Stimulated activated naive CD8-positive, alpha-beta T cell treated with anti-CD3 and anti-CD28 coated beads, Interleukin-15, amount 100 ng/mL, for 72 hours (primary cell): ENCODE measurements at regions not wholly inside any gene's neighbourhood (a gene's known extent, or its start where the extent isn't known, plus 50 kb on each side); places are given as distances from the start of the nearest gene placed in this dataset.

Experiments
- ATAC-seq: fragments of 150-1000 bp; cut with Tn5 transposase; 2 replicates; pipeline ENCODE4 v1.10.0; 2021; ENCODE audit warnings: mild to moderate bottlenecking, moderate library complexity
- DNase-seq, 2 donors: peaks; one replicate each; pipeline ENCODE4 v3.0.0; 2021 to 2022
- H3K27ac Mint-ChIP-seq, 2 donors: one replicate each; pipeline ENCODE4 v1.8.0; 2022; ENCODE audit warnings: mild to moderate bottlenecking in 2 of 2, mixed read lengths in 2 of 2, moderate library complexity in 2 of 2
- H3K27me3 Mint-ChIP-seq: one replicate; pipeline ENCODE4 v1.8.0; 2022; ENCODE audit warnings: mixed read lengths
- H3K4me1 Mint-ChIP-seq: one replicate; pipeline ENCODE4 v1.8.0; 2022; ENCODE audit warnings: mild to moderate bottlenecking, mixed read lengths
- H3K4me3 Mint-ChIP-seq, 2 donors: one replicate each; pipeline ENCODE4 v1.8.0; 2022; ENCODE audit warnings: mild to moderate bottlenecking in 2 of 2, mixed read lengths in 2 of 2, moderate library complexity in 1 of 2
- H3K9me3 Mint-ChIP-seq, 2 donors: one replicate each; pipeline ENCODE4 v1.8.0; 2022; ENCODE audit warnings: mixed read lengths in 2 of 2

DNA sequence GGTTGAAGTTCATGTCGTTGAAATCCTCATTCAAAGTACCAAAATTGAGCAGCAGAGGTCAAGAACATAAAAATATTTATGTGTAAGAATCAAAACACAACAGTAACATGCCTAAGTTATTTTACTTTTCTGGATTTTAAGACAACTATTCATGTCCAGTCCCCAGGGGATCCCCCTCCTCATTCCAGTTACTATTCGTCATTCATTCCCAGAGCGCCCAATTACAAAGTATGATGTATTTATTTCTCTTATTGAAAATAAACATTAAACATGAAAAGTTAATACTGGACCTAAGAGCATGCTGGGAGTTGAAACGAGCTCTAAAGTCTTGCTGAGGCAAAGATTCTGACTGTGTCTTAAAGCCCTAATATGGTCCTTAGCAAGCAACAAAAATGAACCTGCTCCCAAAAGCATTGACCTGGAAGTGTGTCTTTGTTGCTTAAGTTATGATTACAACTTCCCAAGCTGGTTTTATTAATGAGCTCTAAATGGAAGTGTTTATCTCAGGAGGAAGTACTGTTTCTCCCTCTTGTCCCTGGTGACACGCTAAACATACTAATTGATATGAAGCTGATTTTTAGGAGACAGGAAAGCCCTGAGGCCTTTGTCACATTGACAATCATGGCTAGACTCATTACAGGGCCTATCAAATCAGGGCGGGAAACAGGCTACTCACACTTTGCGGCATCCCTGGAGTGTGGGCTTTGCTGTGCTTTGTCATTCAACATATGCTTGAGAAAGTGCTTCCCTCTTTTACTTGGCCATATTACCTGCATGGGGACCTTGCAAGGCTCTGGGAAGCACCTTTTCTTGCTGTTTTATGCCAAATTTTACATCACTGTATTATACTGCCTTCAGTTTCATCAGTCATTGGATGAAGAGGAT is 192.2 kb upstream of the DTNBP1 start:
- Mint-ChIP-seq H3K27me3 (peaks cover 7% of the 10 kb centered on the region), H3K4me1 (no peaks in the 10 kb centered on the region)
- no peak for ATAC-seq

DNA sequence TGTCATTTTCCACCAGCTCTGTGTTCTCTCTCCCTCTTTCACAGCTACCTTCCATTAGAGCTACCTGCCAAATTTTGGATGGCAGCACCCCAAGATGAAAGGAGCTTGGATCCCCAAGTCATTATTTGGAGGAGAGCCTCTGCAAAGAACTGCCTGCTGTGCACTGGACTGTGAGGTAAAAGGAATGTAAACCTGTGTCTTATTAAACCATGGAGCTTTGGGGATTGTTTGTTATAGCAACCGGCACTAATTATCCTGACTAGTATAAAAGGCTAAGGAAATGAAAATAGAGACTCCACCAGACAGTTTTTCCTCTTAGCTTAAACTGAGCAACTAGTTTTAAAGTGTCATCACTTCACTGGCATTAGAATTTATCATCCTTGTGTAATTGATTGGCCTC is 191.6 kb upstream of the DTNBP1 start:
- H3K4me1 Mint-ChIP-seq = no peaks in the 10 kb centered on the region
- peaks cover 7% of the 10 kb centered on the region for H3K27me3 Mint-ChIP-seq
- H3K9me3 Mint-ChIP-seq = peaks cover 0 to 6% of the 10 kb centered on the region in 2 donors
- no peak for ATAC-seq
- H3K27ac Mint-ChIP-seq = no peak overlapping the region
- no peak for DNase-seq
- no peak overlapping the region for H3K4me3 Mint-ChIP-seq

More for the DNA sequence above, 192.2 kb upstream of the DTNBP1 start:
- DNase-seq = no peak
- no peak overlapping the region for H3K4me3 Mint-ChIP-seq
- no peak overlapping the region for H3K27ac Mint-ChIP-seq
- peaks cover 0 to 6% of the 10 kb centered on the region in 2 donors for H3K9me3 Mint-ChIP-seq

DNA sequence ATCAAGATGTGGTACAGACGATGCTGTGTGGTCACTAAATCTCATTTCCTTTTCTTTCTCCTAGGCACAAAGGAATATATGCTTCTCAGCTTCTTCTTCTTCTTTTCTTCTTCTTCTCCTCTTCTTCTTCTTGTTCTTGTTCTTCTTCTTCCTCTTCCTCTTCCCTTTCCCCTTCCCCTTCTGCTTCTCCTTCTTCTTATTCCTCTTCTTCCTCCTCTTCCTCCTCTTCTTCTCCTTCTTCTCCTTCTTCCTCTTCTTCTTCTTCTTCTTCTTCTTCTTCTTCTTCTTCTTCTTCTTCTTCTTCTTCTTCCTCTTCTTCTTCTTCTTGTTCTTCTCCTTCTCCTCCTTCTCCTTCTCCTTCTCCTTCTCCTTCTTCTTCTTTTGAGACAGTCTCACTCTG is 190.4 kb upstream of the DTNBP1 start:
- no peak overlapping the region for H3K4me3 Mint-ChIP-seq
- peaks cover 6% of the 10 kb centered on the region for H3K27me3 Mint-ChIP-seq
- H3K9me3 Mint-ChIP-seq = peaks cover 0 to 6% of the 10 kb centered on the region in 2 donors
- no peak overlapping the region for H3K27ac Mint-ChIP-seq
- ATAC-seq = no peak
- no peak for DNase-seq
- H3K4me1 Mint-ChIP-seq = no peaks in the 10 kb centered on the region

GRCh38 chr6:15852289-15852688 is 189.5 kb upstream of the DTNBP1 start:
- H3K9me3 Mint-ChIP-seq = peaks cover 0 to 6% of the 10 kb centered on the region in 2 donors
- ATAC-seq (no peak), DNase-seq (no peak)
- no peaks in the 10 kb centered on the region for H3K27me3 Mint-ChIP-seq
- no peaks in the 10 kb centered on the region for H3K4me1 Mint-ChIP-seq
- no peak overlapping the region for H3K27ac Mint-ChIP-seq
- no peak overlapping the region for H3K4me3 Mint-ChIP-seq

- H3K27ac Mint-ChIP-seq = no peak overlapping the region
- ATAC-seq (no peak), DNase-seq (no peak)
- H3K4me3 Mint-ChIP-seq = no peak overlapping the region
- H3K9me3 Mint-ChIP-seq = peaks cover 0 to 6% of the 10 kb centered on the region in 2 donors
- no peaks in the 10 kb centered on the region for H3K4me1 Mint-ChIP-seq
- no peaks in the 10 kb centered on the region for H3K27me3 Mint-ChIP-seq
These were observed 186.6 kb upstream of the DTNBP1 start for GRCh38 chr6:15849395-15849794.

DNA sequence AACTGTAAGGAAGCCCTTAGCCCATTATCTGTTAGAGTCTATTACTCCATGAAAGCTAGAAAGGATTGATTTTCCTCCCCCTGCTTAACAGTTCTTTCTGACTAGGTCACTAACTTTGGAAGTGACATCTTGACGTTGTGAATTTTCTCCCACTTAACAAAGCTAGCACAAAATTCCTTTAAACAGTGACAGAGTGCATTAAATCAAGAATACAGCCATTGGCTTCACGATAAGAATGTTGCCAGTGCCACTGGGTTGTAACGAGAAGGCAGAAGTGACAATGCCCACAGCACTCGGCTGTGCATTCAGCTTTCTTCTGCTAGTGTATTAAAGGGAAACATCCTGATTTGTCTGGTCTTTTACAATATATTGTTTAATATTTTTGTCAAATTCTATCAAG is 182.7 kb upstream of the DTNBP1 start:
- Mint-ChIP-seq H3K4me3 (no peak overlapping the region), H3K27me3 (no peaks in the 10 kb centered on the region), H3K4me1 (no peaks in the 10 kb centered on the region), H3K9me3 (no peaks in the 10 kb centered on the region), H3K27ac (peak overlapping the region in 1 of 2 donors; percentile 11)
- DNase-seq = no peak
- no peak for ATAC-seq

DNA sequence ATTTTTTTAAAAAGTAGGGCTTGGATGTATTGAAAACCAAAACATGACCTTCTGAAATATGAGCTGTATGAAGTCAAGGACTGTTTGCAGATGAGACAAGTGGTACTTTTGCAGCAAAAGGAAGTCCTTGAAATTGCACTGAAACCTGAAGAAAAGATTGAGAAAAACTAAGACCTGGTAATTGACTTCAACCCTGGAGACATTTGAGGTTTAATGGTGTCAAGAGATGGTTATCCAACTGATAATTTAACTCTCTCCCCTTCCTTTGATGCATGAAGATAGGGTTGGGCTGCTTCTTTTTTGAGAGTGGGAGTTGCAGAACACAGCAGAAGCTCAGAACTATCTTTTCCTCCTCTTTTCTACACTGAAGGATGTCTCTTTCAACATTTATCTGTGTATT is 180.9 kb upstream of the DTNBP1 start:
- no peak overlapping the region for H3K27ac Mint-ChIP-seq
- no peaks in the 10 kb centered on the region for H3K4me1 Mint-ChIP-seq
- no peak overlapping the region for H3K4me3 Mint-ChIP-seq
- no peaks in the 10 kb centered on the region for H3K9me3 Mint-ChIP-seq
- no peak for DNase-seq
- peaks cover 7% of the 10 kb centered on the region for H3K27me3 Mint-ChIP-seq
- ATAC-seq = no peak

DNA sequence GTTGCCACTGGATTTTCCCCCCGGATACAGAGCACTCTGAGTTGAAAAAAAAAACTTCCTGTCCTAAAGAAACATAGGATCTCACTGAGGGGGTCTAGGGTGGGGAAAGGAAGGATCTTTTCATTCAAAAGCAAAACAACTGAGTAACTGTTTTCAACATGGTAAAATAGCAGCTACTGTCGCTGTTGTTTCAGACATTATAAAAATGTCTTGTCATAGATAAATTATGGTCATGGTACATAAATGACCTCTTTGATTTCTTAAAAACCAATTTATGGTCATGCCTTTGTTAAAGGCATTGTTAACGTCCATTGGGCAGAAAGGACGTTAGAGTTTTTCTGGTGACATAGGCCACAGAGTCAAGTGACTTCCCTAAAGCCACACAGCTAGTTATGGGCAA is 180.4 kb upstream of the DTNBP1 start:
- Mint-ChIP-seq H3K4me1 (no peaks in the 10 kb centered on the region), H3K4me3 (no peak overlapping the region), H3K9me3 (no peaks in the 10 kb centered on the region), H3K27me3 (peaks cover 7% of the 10 kb centered on the region), H3K27ac (no peak overlapping the region)
- ATAC-seq = no peak
- DNase-seq = no peak

DNA sequence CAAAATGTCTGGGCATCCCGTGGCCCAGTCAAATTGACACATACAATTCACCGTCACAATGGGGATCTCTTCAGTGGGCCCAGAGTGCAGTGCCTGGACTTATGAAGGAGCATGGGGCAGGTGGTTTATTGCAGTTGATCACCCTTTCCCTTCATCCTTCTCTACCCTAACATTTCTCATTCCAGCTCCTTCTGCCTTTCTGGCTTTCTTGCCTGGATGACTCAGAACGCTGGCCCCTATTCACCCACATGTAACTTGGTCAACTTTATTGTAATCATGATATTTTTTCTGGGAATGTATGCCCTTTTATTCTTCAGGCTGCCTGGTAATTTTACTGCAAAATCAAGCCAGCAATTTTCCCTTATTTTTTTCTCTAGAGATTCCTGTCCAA is 179.9 kb upstream of the DTNBP1 start:
- H3K27ac Mint-ChIP-seq = no peak overlapping the region
- peaks cover 7% of the 10 kb centered on the region for H3K27me3 Mint-ChIP-seq
- no peaks in the 10 kb centered on the region for H3K9me3 Mint-ChIP-seq
- no peak overlapping the region for H3K4me3 Mint-ChIP-seq
- ATAC-seq (no peak), DNase-seq (no peak)
- H3K4me1 Mint-ChIP-seq = no peaks in the 10 kb centered on the region

GRCh38 chr6:15841937-15842726 is 179.3 kb upstream of the DTNBP1 start:
- H3K4me1 Mint-ChIP-seq = no peaks in the 10 kb centered on the region
- H3K27ac Mint-ChIP-seq = no peak overlapping the region
- no peaks in the 10 kb centered on the region for H3K9me3 Mint-ChIP-seq
- ATAC-seq (no peak), DNase-seq (no peak)
- H3K27me3 Mint-ChIP-seq = peaks cover 7% of the 10 kb centered on the region
- no peak overlapping the region for H3K4me3 Mint-ChIP-seq

DNA sequence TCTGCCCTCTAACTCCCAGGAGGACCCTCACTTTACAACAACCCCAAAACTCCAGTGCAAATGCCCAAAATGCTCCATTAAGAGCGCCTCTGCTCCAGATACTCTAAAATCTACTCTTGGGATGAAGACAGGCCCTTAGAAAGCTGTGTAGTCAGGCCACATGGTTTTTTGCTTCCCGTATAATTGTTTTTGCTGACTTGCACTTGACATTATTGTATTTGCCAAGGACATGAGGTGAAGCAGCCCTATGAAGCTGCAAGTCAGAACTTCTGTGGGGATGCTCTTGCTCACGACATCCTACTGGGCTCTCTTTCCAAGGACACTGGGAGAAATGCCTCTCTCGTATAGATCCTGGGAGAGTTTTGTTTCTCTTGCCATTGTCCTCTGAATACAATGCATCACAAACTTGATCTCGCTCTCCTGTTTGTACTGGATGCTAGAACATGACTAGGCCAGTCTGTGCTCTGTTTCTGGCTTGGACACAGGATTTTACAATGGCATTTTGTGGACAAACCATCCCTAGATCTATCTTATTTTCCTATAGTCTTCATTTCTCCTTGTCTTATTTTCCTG is 177.2 kb upstream of the DTNBP1 start:
- ATAC-seq = no peak
- Mint-ChIP-seq H3K4me3 (no peak overlapping the region), H3K27ac (no peak overlapping the region)

GRCh38 chr6:15837205-15837604 is 174.4 kb upstream of the DTNBP1 start:
- H3K4me3 Mint-ChIP-seq = no peak overlapping the region
- no peaks in the 10 kb centered on the region for H3K9me3 Mint-ChIP-seq
- ATAC-seq (no peak), DNase-seq (no peak)
- H3K27ac Mint-ChIP-seq = no peak overlapping the region
- peaks cover 7% of the 10 kb centered on the region for H3K27me3 Mint-ChIP-seq
- no peaks in the 10 kb centered on the region for H3K4me1 Mint-ChIP-seq

More for the DNA sequence above, 177.2 kb upstream of the DTNBP1 start:
- DNase-seq = no peak
- Mint-ChIP-seq H3K4me1 (no peaks in the 10 kb centered on the region), H3K27me3 (peaks cover 7% of the 10 kb centered on the region), H3K9me3 (no peaks in the 10 kb centered on the region)

DNA sequence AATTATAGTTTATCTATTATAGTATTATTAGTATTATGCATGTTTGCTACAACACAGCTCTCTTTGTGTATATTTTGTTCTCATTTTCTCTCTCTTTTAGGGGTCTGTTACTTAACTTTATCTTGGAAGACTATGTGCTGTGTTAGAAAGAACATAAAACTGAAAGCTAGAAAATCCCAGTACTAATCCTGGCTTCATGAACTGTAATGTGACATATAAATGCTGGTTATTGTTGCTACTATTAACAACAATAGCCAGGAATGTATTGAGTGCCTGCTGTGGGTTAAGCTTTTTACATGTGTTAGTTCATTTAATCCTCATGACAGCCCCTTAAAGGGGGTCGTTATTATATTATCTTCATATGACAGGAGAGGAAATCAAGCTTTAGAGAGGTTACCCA is 170.0 kb upstream of the DTNBP1 start:
- peaks cover 3% of the 10 kb centered on the region for H3K27me3 Mint-ChIP-seq
- no peaks in the 10 kb centered on the region for H3K9me3 Mint-ChIP-seq
- H3K4me3 Mint-ChIP-seq = no peak overlapping the region

DNA sequence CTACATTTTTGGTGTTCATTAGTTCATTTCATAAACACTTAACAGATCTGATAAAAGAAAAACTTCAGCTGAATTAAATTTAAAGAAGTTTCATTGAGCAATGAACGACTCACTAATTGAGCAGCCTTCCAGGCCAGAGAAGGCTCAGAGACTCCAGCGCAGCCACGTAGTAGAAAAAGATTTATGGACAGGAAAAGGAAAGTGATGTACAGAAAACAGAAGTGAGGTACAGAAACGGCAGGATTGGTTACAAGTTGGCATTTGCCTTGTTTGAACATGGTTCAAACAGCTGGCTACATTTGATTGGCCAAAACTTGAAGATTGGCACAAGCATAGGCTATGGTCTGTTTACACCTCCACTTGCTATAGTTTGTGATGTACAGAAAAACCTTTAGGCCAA is 166.3 kb upstream of the DTNBP1 start:
- Mint-ChIP-seq H3K27me3 (peaks cover 19% of the 10 kb centered on the region), H3K27ac (no peak overlapping the region), H3K4me3 (no peak overlapping the region), H3K4me1 (no peaks in the 10 kb centered on the region), H3K9me3 (no peaks in the 10 kb centered on the region)
- ATAC-seq (no peak), DNase-seq (no peak)

More for the DNA sequence above, 170.0 kb upstream of the DTNBP1 start:
- no peak for ATAC-seq
- no peak for DNase-seq
- Mint-ChIP-seq H3K4me1 (no peaks in the 10 kb centered on the region), H3K27ac (no peak overlapping the region)

- no peak for DNase-seq
- H3K4me3 Mint-ChIP-seq = no peak overlapping the region
- H3K27me3 Mint-ChIP-seq = peaks cover 30% of the 10 kb centered on the region
- H3K4me1 Mint-ChIP-seq = no peaks in the 10 kb centered on the region
- H3K9me3 Mint-ChIP-seq = no peaks in the 10 kb centered on the region
- peak overlapping the region in 1 of 2 donors; percentile 64 for H3K27ac Mint-ChIP-seq
- ATAC-seq = no peak
These were observed 164.8 kb upstream of the DTNBP1 start for GRCh38 chr6:15827496-15828255.
